Central memory CD8-positive, alpha-beta T cell (primary cell): ENCODE measurements at regions not wholly inside any gene's neighbourhood (a gene's known extent, or its start where the extent isn't known, plus 50 kb on each side); places are given as distances from the start of the nearest gene placed in this dataset.

Source experiments
- ATAC-seq: fragments of 150-1000 bp; cut with Tn5 transposase; replicated peaks from 2 replicates; pipeline ENCODE4 v1.10.0; 2022; ENCODE audit warnings: mild to moderate bottlenecking, moderate FRiP score, moderate number of reproducible peaks; ENCODE audit not compliant: poor library complexity, severe bottlenecking; ENCODE audit errors: extremely low read depth
- DNase-seq, 2 donors: peaks; one replicate each; pipeline ENCODE4 v3.0.0; 2021; ENCODE audit warnings: low spot score in 2 of 2
- H3K27ac Mint-ChIP-seq: one replicate; pipeline ENCODE4 v1.8.0; 2022; ENCODE audit warnings: low read depth, mild to moderate bottlenecking, moderate library complexity, mixed read lengths
- H3K27me3 Mint-ChIP-seq: one replicate; pipeline ENCODE4 v1.8.0; 2022; ENCODE audit warnings: mixed read lengths
- H3K36me3 Mint-ChIP-seq: one replicate; pipeline ENCODE4 v1.8.0; 2022; ENCODE audit warnings: mild to moderate bottlenecking, moderate library complexity, mixed read lengths; ENCODE audit not compliant: insufficient read depth
- H3K4me1 Mint-ChIP-seq: one replicate; pipeline ENCODE4 v1.8.0; 2022; ENCODE audit warnings: mixed read lengths
- H3K4me3 Mint-ChIP-seq: one replicate; pipeline ENCODE4 v1.8.0; 2022; ENCODE audit warnings: mild to moderate bottlenecking, moderate library complexity, mixed read lengths
- H3K9me3 Mint-ChIP-seq: one replicate; pipeline ENCODE4 v1.8.0; 2022; ENCODE audit warnings: mixed read lengths

DNA sequence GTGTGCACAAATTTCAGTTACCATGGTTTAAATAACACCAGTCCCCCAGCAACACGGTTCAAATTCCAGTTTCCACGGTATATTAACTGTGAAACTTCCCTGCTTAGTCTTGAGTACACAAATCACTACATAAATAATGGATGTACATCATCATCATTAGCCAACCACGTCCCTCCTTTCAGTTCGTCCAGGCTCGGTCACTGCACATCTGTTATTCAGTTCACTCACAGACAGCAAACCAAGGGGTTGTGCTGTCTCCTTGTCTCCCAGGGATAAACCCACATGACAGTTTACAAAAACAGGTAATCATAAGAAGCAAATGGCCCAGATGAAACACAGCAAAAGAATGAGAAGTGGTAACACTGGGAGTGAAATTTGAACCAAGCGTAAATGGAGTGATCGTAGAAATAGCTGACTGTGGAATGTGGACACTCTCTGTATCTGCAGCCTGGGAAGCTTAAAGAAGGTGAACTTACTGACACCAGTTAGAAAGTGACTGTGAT is 61.0 kb upstream of the RAD23B start:
- Mint-ChIP-seq H3K36me3 (peaks cover 1% of the 10 kb centered on the region), H3K4me1 (no peaks in the 10 kb centered on the region), H3K9me3 (no peaks in the 10 kb centered on the region), H3K4me3 (no peak overlapping the region), H3K27me3 (peaks cover 8% of the 10 kb centered on the region), H3K27ac (no peak overlapping the region)
- ATAC-seq (no peak), DNase-seq (no peak)

DNA sequence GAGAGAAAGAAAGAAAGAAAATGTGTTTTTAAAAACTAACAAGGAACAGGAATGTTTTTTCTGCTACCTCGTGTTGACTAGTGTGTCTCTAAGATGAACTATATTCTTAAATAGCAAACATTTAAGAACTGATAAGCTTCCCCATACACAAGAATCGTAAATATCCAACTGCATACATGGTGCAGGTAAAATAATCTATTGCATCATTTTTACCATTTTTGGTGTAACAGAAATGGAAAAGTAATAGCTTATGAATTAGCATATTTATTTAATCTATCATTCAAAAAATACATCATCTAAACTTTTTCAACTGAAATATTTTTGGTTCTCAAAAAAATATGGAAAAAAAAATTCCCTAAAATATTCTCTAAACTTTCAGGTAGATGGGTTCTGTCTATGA is 59.7 kb upstream of the RAD23B start:
- no peak overlapping the region for H3K4me3 Mint-ChIP-seq
- H3K4me1 Mint-ChIP-seq: no peaks in the 10 kb centered on the region
- H3K9me3 Mint-ChIP-seq: no peaks in the 10 kb centered on the region
- peaks cover 1% of the 10 kb centered on the region for H3K36me3 Mint-ChIP-seq
- no peak for ATAC-seq
- DNase-seq: no peak
- no peak overlapping the region for H3K27ac Mint-ChIP-seq
- peaks cover 18% of the 10 kb centered on the region for H3K27me3 Mint-ChIP-seq

DNA sequence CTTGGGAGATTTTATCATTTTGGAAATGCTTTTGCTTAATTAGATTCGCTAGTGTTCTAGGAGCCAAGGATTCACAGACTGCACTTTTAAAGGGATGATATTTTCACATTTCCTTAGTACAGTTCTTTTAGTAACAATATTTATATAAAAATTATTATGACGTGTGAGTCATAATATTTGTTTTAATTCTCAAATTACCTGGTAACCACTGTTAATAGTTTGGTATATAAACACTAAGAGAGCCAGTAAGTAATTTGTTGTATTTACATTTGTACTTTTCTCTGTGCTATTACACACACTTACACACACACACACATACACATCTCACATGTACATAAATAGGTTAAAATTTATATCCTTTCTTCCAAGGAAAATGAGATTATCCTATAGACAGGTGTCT is 58.8 kb upstream of the RAD23B start:
- ATAC-seq (no peak), DNase-seq (no peak)
- Mint-ChIP-seq H3K4me3 (no peak overlapping the region), H3K9me3 (no peaks in the 10 kb centered on the region), H3K27ac (no peak overlapping the region), H3K4me1 (no peaks in the 10 kb centered on the region), H3K36me3 (peaks cover 1% of the 10 kb centered on the region), H3K27me3 (peaks cover 27% of the 10 kb centered on the region)

DNA sequence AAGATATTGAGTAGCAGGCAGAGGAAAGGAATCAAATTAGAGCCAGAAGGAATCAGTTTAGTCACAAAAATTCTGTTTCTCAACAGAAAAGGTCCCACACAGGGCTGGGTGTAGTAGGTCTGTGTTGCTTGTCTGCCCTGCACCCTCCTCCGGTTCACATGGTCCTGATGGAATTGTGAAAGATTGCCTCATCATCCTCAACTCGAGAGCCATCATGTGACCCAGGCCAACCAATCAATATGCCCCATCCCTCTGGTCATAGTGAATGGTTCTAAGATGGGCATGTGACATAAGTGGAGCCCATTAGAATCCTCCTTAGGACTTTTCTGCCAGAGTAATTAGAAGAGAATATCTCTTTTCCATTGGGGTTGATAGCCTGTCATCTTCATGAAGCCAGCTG is 56.7 kb upstream of the RAD23B start:
- no peak overlapping the region for H3K27ac Mint-ChIP-seq
- H3K4me3 Mint-ChIP-seq: no peak overlapping the region
- peaks cover 1% of the 10 kb centered on the region for H3K36me3 Mint-ChIP-seq
- no peak for DNase-seq
- ATAC-seq: no peak
- H3K9me3 Mint-ChIP-seq: no peaks in the 10 kb centered on the region
- H3K27me3 Mint-ChIP-seq: peaks cover 49% of the 10 kb centered on the region
- H3K4me1 Mint-ChIP-seq: no peaks in the 10 kb centered on the region

DNA sequence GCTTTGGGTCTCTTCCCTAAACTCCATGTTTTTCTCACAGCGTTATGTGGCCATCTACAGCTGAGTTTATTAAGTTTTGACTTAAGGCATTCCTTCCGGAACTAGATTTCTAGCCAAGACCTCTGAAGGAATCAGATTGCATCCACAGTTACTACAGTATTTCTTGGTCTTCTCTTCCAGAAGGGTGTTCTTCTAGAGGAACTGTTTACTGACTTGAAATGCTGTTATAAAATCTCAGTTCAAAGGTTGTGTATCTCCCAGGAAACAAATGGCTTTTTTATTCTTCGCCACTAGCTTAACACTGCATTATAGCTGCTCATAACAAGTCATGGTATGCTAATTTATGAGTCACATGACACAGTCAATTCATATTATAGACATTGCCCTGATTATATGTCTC is 55.3 kb upstream of the RAD23B start:
- H3K27me3 Mint-ChIP-seq: peaks cover 54% of the 10 kb centered on the region
- no peak for DNase-seq
- ATAC-seq: no peak
- H3K36me3 Mint-ChIP-seq: peaks cover 1% of the 10 kb centered on the region
- H3K4me3 Mint-ChIP-seq: no peak overlapping the region
- H3K27ac Mint-ChIP-seq: no peak overlapping the region
- H3K4me1 Mint-ChIP-seq: no peaks in the 10 kb centered on the region
- no peaks in the 10 kb centered on the region for H3K9me3 Mint-ChIP-seq

DNA sequence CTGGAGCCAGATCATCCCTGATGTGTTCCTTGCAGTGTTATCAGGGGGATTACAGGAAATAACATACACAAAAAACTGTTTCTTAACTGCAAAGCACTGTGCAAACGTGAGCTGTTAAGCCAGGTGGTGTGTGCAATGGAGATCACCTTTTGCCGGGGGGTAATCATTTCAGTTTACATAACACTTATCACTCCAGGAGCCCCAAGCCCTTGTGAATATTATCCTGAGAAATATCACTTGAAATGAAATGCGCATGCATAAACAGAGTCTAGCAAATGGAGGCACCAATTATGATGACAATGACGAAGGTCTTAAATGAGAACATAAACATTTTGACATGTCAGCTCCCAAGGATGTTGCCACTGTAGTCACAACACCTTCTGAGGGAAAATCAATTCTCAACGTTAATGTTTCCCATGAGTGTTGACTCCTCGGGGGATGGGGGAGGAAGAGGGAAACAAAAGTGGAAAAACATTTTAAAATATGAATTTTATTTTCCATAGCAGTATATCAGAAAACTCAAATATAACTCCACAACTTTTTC is 54.5 kb upstream of the RAD23B start:
- no peak for ATAC-seq
- H3K27me3 Mint-ChIP-seq: peaks cover 54% of the 10 kb centered on the region

DNA sequence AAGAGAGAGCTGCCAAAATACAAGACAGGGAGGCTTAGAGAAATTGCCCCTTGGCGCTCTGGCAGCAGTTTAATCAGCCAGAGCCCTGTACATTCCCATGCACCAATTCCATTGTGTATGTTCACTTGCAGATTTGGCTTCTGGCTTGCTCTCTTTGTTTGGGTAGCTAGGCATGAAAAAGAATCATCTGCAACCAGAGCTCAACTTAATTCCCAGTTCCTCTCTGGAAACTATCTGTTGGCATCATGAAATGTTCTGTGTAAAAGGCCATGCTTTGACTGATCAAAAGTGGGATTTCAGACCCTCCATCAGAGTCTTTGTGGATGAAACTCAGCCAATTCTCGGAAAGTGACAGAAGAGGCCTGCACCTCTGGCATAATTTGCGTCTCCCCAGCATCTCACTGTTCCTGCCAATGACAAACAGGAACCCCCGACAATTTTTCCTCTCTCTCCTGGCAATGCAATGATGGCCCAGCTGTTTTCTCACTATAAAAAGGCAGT is 53.8 kb upstream of the RAD23B start:
- Mint-ChIP-seq H3K4me3 (no peak overlapping the region), H3K27me3 (peaks cover 54% of the 10 kb centered on the region), H3K36me3 (peaks cover 1% of the 10 kb centered on the region), H3K27ac (no peak overlapping the region), H3K9me3 (no peaks in the 10 kb centered on the region), H3K4me1 (no peaks in the 10 kb centered on the region)
- DNase-seq (no peak), ATAC-seq (no peak)

More for the DNA sequence above, 54.5 kb upstream of the RAD23B start:
- no peaks in the 10 kb centered on the region for H3K9me3 Mint-ChIP-seq
- peaks cover 1% of the 10 kb centered on the region for H3K36me3 Mint-ChIP-seq
- H3K4me1 Mint-ChIP-seq: no peaks in the 10 kb centered on the region
- H3K4me3 Mint-ChIP-seq: no peak overlapping the region
- no peak for DNase-seq
- no peak overlapping the region for H3K27ac Mint-ChIP-seq
